ENCODE measurements at regions not wholly inside any gene's neighbourhood (a gene's known extent, or its start where the extent isn't known, plus 50 kb on each side); places are given as distances from the start of the nearest gene placed in this dataset.
"Not testable (repeated sequence)": the region's sequence is repeated elsewhere in the genome, so short reads cannot be mapped to it uniquely, and the experiment has no call there.

DNA sequence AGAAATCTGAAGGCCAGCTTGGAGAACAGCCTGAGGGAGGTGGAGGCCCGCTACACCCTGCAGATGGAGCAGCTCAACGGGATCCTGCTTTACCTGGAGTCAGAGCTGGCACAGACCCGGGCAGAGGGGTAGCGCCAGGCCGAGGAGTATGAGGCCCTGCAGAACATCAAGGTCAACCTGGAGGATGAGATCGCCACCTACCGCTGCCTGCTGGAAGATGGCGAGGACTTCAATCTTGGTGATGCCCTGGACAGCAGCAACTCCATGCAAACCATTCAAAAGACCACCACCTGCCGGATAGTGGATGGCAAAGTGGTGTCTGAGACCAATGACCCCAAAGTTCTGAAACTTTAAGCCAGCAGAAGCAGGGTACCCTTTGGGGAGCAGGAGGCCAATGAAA is 318.4 kb downstream of the ZFHX3 start:
- not testable (repeated sequence) for H3K4me3 Mint-ChIP-seq, H3K9me3 Mint-ChIP-seq, H3K27ac Mint-ChIP-seq, H3K27me3 Mint-ChIP-seq, H3K4me1 Mint-ChIP-seq, H3K36me3 Mint-ChIP-seq

DNA sequence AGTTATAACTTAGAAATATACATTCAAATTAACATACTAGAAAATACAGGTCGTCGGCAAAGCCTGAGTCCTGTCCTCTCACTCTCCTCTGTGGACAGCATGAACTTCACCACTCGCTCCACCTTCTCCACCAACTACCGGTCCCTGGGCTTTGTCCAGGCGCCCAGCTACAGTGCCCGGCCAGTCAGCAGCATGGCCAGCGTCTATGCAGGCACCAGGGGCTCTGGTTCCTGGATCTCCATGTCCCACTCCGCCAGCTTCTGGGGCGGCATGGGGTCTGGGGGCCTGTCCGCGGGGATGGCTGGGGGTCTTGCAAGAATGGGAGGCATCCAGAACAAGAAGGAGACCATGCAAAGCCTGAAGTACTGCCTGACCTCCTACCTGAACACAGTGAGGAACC is 319.4 kb downstream of the ZFHX3 start:
- no peaks in the 10 kb centered on the region for H3K4me1 Mint-ChIP-seq
- no peak overlapping the region for H3K27ac Mint-ChIP-seq
- no peaks in the 10 kb centered on the region for H3K27me3 Mint-ChIP-seq
- H3K4me3 Mint-ChIP-seq, result no peak overlapping the region
- H3K9me3 Mint-ChIP-seq, result peaks cover 2 to 7% (median 2%) of the 10 kb centered on the region in 3 donors
- no peaks in the 10 kb centered on the region for H3K36me3 Mint-ChIP-seq

DNA sequence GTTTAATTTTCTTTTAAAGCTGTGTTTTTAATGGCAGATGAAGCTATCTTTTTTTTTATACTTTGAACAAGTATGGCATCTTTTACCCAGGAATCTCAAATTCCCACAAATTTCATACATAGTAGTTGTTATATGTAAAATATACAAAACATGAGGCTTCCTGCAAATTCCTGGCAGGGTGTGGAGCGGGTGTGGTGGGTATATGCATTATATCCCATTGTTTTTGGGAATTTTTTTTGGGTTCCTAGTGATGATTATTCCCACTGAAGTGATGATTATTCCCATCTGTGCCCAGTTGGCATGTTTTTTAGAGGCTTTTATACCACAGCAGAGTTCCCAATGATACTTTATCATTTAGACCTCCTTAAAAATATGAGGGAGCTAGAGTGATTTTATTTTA is 320.4 kb downstream of the ZFHX3 start:
- no peaks in the 10 kb centered on the region for H3K36me3 Mint-ChIP-seq
- H3K4me1 Mint-ChIP-seq, result no peaks in the 10 kb centered on the region
- no peaks in the 10 kb centered on the region for H3K27me3 Mint-ChIP-seq
- H3K27ac Mint-ChIP-seq, result no peak overlapping the region
- no peak overlapping the region for H3K4me3 Mint-ChIP-seq
- peaks cover 0 to 7% (median 2%) of the 10 kb centered on the region in 3 donors for H3K9me3 Mint-ChIP-seq

DNA sequence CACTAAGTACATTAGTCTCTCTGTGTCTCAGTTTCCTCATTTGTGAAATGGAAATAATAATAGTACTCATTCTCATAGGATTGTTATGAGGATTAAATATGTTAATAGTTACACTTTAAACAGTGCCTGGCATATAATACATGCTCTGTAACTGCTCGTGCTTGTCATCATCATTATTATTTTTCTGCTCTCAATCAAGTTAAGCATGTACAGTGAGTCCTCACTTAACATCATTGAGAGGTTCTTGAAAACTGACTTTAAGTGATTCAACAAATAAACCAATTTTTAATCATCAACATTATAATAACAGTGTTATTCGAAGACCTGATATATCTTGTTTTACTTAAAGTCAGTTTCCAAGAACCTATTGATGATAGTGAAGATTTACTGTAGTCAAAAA is 322.3 kb downstream of the ZFHX3 start:
- Mint-ChIP-seq H3K9me3 (peaks cover 0 to 3% (median 0%) of the 10 kb centered on the region in 3 donors), H3K36me3 (no peaks in the 10 kb centered on the region), H3K27ac (no peak overlapping the region), H3K27me3 (no peaks in the 10 kb centered on the region), H3K4me1 (no peaks in the 10 kb centered on the region), H3K4me3 (no peak overlapping the region)

DNA sequence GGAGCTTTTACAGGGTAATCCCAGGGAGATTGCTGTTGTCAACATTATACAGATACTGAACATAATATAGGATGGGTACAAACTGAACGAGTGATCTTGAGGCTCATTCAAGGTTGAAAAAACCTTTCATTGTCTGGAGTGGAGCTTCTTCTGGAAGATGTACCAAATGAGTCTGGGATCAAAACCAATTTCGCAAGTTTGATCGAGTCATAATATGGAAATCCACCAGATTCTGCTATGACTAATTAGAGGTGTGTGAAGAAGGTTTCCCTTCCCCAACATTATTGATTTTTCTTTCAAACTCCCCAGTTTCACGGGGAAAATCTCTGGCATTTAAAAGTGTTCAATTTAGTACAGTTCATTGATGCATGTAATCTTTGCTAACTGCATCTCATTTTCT is 324.1 kb downstream of the ZFHX3 start:
- H3K27me3 Mint-ChIP-seq, result no peaks in the 10 kb centered on the region
- H3K9me3 Mint-ChIP-seq, result peaks cover 0 to 2% (median 0%) of the 10 kb centered on the region in 3 donors
- H3K4me1 Mint-ChIP-seq, result no peaks in the 10 kb centered on the region
- H3K4me3 Mint-ChIP-seq, result no peak overlapping the region
- peaks cover 4% of the 10 kb centered on the region for H3K36me3 Mint-ChIP-seq
- no peak overlapping the region for H3K27ac Mint-ChIP-seq

DNA sequence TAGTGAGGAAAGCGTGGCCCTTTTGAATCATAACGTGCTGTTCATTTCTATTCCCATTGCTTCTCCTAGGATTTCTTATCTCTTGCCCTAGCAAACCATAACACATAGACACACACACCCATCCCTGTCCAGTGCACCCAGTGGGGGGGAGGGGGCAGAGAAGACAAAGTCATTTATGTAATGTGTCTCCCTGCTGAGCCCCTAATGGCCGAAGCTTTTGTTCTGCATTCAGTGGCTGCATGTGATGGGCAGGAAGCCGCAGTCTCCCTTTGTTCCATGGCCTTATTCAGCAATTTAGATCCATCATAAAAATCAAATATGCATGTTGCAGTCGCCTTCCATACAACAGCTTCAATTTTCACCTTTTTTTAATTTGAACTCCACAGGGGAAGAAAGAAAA is 325.4 kb downstream of the ZFHX3 start:
- no peaks in the 10 kb centered on the region for H3K4me1 Mint-ChIP-seq
- no peaks in the 10 kb centered on the region for H3K27me3 Mint-ChIP-seq
- H3K36me3 Mint-ChIP-seq, result peaks cover 4% of the 10 kb centered on the region
- no peaks in the 10 kb centered on the region for H3K9me3 Mint-ChIP-seq
- H3K4me3 Mint-ChIP-seq, result no peak overlapping the region
- no peak overlapping the region for H3K27ac Mint-ChIP-seq

DNA sequence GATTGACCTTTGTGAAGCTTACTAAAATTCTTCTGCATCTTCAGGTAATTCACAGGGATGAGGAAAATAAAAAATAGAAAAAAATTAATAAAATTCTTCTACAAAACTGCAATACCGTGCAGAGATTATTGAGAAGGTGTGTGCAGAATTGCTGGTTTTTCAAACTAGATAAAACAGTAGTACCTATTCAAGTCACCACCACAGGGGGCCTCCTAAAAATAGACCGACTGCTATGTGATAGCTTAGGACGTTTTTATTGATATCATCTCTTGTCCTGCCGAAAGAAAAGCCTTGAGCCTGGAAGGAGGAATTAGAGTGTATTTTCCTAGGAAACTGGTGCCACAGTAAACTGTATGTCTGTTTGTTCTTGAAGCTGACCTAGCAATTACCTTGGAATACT is 325.9 kb downstream of the ZFHX3 start:
- H3K9me3 Mint-ChIP-seq, result no peaks in the 10 kb centered on the region
- H3K27ac Mint-ChIP-seq, result no peak overlapping the region
- peaks cover 5% of the 10 kb centered on the region for H3K36me3 Mint-ChIP-seq
- no peak overlapping the region for H3K4me3 Mint-ChIP-seq
- no peaks in the 10 kb centered on the region for H3K4me1 Mint-ChIP-seq
- H3K27me3 Mint-ChIP-seq, result no peaks in the 10 kb centered on the region

DNA sequence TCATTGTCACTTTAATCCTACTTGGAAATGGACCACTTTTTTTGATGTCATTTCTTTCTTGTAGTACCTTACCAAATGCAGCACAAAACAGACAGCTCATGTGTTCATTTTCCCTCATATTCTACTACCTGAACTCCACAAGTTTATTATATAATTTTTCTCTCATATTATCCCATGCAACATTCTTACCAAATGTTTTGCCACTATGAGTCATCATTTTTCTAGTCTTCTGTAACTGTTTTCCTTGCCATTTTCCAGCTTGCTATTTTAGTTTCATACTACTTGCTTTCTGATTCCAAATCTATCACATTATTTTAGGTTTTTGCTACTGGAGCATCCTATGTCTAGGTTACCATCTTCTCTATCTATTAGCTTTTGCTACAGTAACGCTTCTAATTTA is 332.7 kb downstream of the ZFHX3 start:
- peaks cover 4 to 30% (median 25%) of the 10 kb centered on the region in 3 donors for H3K9me3 Mint-ChIP-seq
- peaks cover 25% of the 10 kb centered on the region for H3K36me3 Mint-ChIP-seq
- H3K4me3 Mint-ChIP-seq, result no peak overlapping the region
- H3K27me3 Mint-ChIP-seq, result no peaks in the 10 kb centered on the region
- H3K27ac Mint-ChIP-seq, result no peak overlapping the region
- H3K4me1 Mint-ChIP-seq, result no peaks in the 10 kb centered on the region

DNA sequence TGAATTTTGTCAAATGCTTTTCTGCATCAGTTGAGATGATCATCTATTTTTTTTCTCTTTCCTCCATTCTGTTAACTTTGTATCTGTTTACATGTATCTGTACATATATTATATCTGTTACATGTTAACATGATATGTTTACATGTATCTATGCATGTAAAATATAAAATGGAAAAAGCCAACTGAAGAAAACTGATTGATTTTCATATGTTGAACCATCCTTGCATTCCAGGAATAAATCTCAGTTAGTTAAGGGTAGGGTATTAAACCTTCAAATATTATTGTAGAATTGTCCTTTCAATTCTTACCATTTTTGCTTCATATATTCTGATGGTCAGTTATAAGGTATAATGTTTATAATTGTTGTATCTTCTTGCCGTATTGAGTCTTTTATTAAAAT is 336.1 kb downstream of the ZFHX3 start:
- peaks cover 0 to 2% (median 0%) of the 10 kb centered on the region in 3 donors for H3K4me1 Mint-ChIP-seq
- no peaks in the 10 kb centered on the region for H3K27me3 Mint-ChIP-seq
- peaks cover 9 to 37% (median 32%) of the 10 kb centered on the region in 3 donors for H3K9me3 Mint-ChIP-seq
- no peak overlapping the region for H3K27ac Mint-ChIP-seq
- no peak overlapping the region for H3K4me3 Mint-ChIP-seq
- peaks cover 22% of the 10 kb centered on the region for H3K36me3 Mint-ChIP-seq

DNA sequence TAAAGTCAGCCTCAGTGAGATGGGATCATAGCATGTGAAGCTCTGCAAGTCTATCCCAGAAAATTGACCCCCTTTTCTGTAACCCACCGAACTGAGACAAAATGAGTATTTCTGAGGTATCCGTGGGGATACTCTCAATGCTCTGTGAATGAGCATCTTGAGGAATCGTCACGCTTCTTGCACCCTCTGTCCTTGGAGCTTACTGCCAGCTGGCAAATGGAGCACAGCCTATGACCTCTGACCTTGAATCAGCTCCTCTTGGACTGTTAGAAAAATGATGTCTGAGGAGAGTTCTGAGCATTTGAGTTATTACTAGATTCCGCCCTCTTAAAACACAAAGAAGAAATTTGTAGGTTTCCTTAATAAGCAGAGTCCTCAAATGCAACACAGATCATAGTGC is 342.1 kb downstream of the ZFHX3 start:
- Mint-ChIP-seq H3K4me1 (peaks cover 0 to 2% (median 0%) of the 10 kb centered on the region in 3 donors), H3K36me3 (peaks cover 7% of the 10 kb centered on the region), H3K27ac (no peak overlapping the region), H3K27me3 (no peaks in the 10 kb centered on the region), H3K9me3 (peaks cover 6 to 8% (median 8%) of the 10 kb centered on the region in 3 donors), H3K4me3 (no peak overlapping the region)

DNA sequence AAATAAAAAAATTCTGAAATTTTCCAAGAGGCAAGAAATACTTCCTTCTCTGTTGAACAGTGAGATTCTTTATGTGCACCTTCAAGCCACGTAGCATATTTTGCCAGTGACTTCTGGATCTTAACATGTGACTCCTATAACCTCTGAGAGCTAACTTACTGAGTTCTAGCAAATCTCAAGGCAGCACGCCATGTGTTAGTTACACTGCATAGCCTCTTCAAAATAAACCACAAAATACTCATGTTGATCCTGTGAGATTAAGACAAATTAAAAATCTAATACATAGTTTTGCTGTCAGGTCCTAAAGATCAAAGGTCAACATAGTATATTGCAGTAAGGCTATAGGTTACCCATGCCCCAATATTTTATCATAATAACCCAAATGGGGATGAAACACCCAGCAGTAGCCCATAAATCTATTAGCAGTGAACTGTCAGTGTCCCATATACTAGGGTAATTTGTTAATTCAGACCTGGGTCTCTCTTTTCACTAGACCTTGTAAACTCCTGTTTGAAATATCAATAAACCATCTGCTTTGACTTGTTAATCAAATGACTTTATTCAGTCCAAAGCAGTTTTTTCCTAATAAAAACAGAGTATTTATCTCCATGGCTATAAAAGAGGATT is 343.1 kb downstream of the ZFHX3 start:
- Mint-ChIP-seq H3K4me1 (peaks cover 0 to 2% (median 0%) of the 10 kb centered on the region in 3 donors), H3K4me3 (no peak overlapping the region), H3K27me3 (no peaks in the 10 kb centered on the region), H3K36me3 (peaks cover 7% of the 10 kb centered on the region), H3K27ac (no peak overlapping the region), H3K9me3 (peaks cover 4% of the 10 kb centered on the region in 3 donors)

DNA sequence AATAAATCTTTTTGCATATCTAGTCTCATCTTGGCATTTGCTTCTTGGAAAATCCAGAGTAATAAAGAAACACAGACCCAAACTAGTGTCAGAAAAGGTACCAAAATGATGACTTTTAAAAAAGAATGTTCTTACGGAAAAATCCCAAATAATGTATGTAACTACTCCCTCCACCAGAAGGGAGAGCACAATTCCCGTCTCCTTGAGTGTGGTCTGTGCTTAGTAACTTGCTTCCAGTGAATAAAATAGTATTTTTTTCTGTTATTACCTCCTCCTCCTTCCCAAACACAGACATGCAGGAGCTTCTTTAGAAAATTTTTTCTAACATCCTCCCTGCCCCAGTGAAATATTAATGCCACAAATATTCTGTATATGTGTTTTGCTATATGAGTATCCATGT is 358.1 kb downstream of the ZFHX3 start:
- H3K27ac Mint-ChIP-seq, result no peak overlapping the region
- H3K36me3 Mint-ChIP-seq, result peaks cover 1% of the 10 kb centered on the region
- no peaks in the 10 kb centered on the region for H3K27me3 Mint-ChIP-seq
- H3K9me3 Mint-ChIP-seq, result peaks cover 0 to 3% (median 1%) of the 10 kb centered on the region in 3 donors
- H3K4me1 Mint-ChIP-seq, result peaks cover 0 to 1% (median 0%) of the 10 kb centered on the region in 3 donors
- no peak overlapping the region for H3K4me3 Mint-ChIP-seq

DNA sequence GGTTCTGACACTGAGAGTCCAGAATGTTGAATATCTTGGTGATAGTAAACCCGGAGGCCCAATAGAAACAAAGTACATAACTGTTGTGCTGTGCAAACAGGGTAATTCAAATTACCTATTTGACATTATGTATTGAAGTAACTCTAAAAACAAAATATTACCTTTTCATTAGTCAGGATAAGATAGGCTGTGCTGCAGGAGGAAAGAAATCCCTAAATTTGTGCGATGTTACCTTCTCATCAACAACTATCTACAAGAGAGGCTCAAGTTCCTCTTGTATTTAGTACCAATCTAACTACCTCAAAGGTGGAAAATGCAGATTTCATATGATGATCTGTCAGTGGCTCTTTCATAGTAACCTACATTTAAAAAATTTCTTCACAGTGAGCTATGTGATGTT is 367.2 kb downstream of the ZFHX3 start:
- H3K27ac Mint-ChIP-seq, result no peak overlapping the region
- H3K4me3 Mint-ChIP-seq, result no peak overlapping the region
- H3K36me3 Mint-ChIP-seq, result no peaks in the 10 kb centered on the region
- H3K4me1 Mint-ChIP-seq, result no peaks in the 10 kb centered on the region
- H3K9me3 Mint-ChIP-seq, result no peaks in the 10 kb centered on the region
- no peaks in the 10 kb centered on the region for H3K27me3 Mint-ChIP-seq

DNA sequence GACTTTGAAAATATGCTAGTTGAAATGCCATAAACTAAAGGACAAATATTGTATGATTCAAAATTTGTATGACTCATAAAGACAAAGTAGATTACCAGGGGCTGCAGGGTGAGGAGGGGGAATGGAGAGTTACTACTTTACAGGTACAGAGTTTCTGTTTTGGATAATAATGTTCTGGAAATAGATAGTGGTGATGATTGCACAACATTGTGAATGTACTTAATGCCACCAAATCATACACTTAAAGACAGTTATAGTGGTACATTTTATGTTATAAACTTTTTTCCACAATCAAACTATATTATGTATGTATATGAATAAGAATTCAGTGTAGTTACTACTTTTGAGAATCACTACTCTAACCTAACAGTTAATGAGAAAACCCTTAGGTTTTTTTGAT is 368.1 kb downstream of the ZFHX3 start:
- Mint-ChIP-seq H3K4me3 (no peak overlapping the region), H3K4me1 (no peaks in the 10 kb centered on the region), H3K27me3 (no peaks in the 10 kb centered on the region), H3K36me3 (no peaks in the 10 kb centered on the region), H3K9me3 (no peaks in the 10 kb centered on the region), H3K27ac (no peak overlapping the region)

DNA sequence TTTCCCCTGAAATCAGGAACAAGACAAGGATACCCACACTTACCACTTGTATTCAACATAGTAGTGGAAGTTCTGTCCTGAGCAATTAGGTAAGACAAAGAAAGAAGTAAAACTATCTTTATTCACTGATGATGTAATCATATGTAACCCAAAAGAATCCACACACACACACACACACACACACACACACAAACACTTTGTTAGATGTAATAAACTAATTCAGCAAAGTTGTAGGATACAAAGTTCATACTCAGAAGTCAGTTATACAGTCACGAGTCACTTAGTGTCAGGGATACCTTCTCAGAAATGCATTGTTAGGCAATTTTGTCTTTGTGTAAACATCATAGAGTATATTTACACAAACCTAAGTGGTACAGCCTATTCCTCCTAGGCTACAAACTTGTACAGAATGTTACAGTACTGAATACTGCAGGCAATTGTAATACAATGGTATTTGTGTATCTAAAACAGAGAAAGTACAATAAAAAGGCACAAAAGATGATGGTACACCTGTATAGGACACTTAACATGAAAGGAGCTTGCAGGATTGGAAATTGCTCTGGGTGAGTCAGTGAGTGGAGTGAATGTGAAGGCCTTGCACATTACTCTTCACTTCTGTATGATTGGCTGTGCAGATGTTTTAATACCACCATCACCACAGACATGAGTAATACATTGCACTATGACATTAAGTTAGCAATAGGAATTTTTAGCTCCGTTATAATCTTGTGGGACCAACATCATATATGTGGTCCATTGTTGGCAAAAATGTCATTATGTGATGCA is 370.1 kb downstream of the ZFHX3 start:
- H3K27ac Mint-ChIP-seq, result no peak overlapping the region
- H3K4me1 Mint-ChIP-seq, result no peaks in the 10 kb centered on the region
- H3K9me3 Mint-ChIP-seq, result peaks cover 3 to 5% (median 4%) of the 10 kb centered on the region in 3 donors
- no peaks in the 10 kb centered on the region for H3K36me3 Mint-ChIP-seq
- H3K4me3 Mint-ChIP-seq, result no peak overlapping the region
- H3K27me3 Mint-ChIP-seq, result no peaks in the 10 kb centered on the region

DNA sequence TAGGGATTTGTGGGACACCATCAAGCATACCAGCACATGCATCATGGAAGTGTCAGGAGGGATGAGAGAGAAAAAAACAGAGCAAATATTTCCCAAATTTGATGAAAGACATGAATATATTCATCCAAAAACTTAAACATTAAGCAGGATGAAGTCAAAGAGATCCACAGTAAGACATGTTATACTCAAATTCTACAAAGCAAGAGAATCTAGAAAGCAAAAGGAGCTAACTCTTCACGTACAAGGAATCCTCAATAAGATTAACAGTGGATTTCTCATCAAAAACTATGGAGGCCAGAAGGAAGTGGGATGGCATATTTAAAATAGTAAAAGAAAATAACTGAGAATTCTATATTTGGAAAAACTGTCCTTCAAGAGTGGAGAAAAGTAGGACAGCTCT is 374.8 kb downstream of the ZFHX3 start:
- Mint-ChIP-seq H3K9me3 (peaks cover 3 to 17% (median 10%) of the 10 kb centered on the region in 3 donors), H3K4me3 (no peak overlapping the region), H3K27ac (no peak overlapping the region), H3K36me3 (peaks cover 2% of the 10 kb centered on the region), H3K4me1 (no peaks in the 10 kb centered on the region), H3K27me3 (no peaks in the 10 kb centered on the region)

All from IgD-negative memory B cell (primary cell).